HG03045 (cell line): ENCODE measurements at regions not wholly inside any gene's neighbourhood (a gene's known extent, or its start where the extent isn't known, plus 50 kb on each side); places are given as distances from the start of the nearest gene placed in this dataset.

ENCODE experiments used
- ATAC-seq: cut with Tn5 transposase; IDR thresholded peaks from one replicate; pipeline ENCODE4 v1.9.1; 2021; ENCODE audit warnings: mild to moderate bottlenecking, moderate library complexity; ENCODE audit not compliant: unreplicated experiment

DNA sequence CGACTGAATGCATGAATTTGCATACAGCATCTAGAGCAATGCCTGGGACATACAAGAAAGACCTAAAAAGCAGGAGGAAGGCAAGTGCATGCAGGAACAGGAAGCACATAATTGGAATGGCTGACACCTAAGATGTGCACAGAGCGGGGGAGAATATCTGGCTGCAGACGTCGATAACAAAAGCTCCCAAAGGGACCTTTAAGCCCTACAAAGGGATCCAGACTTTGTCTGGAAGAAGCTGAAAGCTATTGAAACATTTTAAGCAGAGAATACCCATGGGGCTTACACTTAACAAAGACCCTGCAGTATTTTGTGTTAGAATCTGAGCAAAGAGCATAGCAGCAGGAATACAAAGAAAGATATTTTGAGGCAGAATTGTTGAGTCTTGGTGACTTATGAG, 107.4 kb upstream of the CLDN10 start:
- ATAC-seq, result no peak

DNA sequence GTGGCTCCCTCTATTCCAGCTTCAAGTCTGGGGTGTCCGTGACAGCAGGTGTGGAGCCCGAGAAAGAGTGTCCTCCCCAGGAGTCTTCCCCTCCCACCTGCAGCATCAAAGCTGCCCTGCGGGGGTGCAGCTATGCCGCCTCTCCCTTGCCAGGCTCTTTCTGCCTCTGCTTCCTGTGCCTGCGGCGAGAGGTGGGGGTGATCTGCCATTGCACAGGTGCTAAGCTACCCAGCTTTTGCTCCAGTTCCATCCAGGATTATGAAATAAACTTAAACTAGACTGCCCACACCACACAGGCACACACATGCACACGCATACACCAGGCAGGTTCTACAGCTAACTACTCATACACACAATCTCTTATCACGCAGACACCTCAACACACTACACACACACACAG, 104.7 kb upstream of the CLDN10 start:
- no peak for ATAC-seq

DNA sequence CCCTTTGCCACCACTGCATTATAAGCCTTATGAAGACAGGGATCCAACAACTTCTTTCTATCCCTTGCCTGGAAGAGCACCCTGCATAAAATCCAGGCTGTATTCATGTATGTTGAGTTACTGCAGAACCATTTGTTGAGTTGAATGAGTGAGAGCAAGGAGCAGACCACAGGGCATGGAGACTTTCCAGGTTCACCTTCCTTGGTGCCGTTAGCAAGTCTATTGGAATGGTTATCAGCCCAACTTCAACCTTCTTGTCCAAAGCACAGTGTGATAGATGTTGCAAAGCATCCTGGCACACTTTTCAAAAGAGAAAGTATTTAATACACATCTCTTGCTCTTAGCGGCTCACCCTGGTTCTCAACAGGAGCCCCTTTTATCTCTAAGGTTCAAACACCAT, 100.9 kb upstream of the CLDN10 start:
- no peak for ATAC-seq

DNA sequence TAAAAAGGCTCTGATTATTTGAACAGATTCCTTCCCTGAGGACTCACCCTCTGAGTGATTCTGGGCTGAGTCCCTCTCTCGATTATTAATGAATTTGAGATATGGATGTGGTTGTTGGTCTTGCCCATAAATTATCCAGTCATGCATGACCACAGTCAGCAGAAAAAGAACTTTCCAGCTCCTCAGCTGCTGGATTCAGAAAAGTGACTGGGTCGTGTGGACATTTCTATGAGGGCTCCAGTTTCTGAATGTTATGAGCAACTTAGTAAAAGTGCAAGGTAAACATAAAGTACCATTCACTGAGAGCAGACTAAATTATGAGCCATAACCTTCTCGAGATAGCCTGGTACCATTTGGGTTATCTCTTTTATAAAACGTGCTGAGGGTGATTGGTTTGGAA, 100.1 kb upstream of the CLDN10 start:
- no peak for ATAC-seq

DNA sequence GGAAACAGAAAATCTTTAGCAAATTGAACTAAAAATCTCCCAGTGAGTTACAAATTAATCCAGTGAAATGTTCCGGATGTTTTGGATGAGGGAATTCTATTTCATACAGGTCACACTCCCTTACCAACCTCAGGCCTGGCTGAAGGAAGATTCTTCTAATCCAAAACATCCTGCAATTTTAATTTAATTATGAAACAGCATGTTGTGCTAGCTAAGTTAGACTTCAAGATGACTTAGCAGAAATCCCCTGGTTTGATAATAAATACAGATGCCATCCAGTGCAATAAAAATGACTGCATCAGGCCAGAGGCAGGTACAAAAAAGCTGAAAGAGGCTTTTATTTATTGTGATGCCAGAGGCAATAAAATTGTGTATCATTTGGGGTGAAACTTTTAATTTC, 96.7 kb upstream of the CLDN10 start:
- no peak for ATAC-seq

DNA sequence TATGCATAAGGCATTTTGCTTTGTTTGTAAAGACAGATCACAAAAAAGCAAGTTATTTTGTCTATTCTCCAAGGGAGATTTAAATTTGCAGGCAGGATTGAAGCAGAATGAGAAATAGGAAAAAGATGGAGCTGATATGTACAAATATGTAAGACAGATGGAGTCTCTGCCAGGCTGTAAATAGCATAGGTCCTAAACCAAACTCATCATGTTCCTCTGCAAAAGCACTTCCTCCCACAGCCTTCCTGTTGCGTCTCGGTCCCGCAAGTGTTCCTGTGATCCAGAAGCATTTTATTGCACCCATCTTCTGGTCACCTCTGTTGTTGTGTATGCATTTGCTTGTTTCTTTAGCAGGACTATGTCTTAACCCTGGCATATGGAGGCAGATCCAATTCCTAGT, 95.7 kb upstream of the CLDN10 start:
- ATAC-seq, result no peak

DNA sequence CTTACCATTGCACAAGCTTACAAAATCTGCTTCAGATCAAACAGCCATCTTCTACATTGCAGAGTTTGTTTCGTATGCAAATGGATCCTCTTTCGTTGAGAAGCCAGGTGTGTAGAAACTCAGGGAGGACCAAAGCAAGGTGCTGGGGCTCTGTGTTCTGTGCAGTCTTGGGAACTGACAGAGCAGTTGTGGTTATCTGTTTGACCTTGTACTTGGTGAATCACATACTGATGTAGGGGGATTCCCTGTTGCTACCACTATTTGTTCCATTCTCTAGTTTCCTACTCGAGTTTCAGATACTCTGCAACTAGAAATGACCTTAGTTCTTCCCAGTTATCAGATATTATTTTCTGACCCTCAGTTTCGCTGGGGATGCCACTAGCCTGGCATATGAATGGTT, 95.2 kb upstream of the CLDN10 start:
- ATAC-seq, result peak; percentile 100

DNA sequence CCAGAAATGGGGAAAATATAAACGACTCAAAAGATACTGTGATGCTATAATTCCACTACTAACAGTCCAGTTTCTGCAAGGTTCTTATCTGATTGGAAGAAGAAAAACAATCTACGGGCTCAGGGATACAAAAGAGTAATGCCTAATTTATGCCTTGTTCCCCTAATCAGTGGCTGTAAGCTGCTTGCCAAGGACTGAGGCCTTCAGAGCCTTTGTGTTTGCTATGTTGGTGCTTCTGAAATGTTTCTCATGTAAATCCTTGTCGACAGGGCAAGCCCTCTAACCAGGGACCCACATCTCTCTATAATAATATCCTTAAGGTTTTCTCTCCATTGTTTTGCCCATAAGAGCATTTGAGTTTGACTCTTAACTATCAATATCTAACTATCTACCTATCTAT, 89.7 kb upstream of the CLDN10 start:
- no peak for ATAC-seq

DNA sequence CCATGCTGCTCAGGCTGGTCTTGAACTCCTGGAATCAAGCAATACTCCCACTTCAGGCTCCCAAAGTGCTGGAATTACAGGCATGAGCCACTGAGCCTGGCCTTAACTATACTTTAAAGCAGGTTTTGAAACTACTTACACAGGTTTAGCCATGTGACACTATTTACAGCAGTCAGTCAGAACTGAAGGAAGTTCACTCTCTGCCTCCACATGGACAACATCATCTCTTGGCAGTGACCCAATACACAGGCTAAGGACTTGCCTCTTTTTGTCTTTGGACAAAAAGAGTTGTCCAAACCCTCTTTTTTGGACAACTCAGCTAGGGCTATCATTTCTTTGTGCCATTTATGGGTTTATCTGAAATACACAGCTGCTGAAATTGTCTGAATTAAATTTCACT, 89.0 kb upstream of the CLDN10 start:
- no peak for ATAC-seq

DNA sequence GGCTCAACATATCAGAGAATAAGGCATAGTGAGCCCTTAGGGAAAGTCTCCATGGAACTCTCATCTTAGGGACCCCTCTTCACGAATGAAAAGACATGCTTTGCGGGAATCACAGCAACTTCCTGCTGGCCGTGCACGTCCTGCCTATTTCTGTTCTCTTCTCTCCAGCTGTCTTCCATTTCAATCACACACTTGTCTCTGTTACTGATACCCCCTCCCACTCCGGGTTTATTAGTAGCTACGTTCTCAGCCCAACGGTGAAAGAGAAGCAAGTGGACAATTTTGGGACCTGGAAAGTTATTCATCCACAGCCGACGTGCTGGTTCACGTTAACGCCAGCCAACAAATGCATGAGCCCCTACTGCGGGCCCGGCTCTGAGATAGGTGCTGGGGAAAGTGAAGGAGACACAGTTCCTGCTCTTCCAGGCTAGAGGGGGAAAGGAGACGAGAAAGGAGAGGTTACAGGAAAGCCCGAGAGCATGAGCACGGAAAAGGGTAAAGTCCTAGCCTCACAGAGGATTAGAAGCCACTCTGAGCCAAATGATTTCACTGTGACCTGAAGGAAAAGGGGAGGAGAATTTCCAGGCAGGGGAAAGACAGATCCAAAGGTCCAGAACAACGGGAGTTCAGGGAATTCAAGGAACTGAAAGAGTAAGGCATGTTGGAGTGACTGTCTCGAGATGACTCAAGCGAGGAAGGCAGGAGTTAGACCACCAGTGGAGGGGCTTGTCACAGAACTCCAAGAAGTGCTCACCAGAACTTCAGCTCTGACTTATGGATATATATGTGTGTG, 81.8 kb upstream of the CLDN10 start:
- ATAC-seq, result no peak

DNA sequence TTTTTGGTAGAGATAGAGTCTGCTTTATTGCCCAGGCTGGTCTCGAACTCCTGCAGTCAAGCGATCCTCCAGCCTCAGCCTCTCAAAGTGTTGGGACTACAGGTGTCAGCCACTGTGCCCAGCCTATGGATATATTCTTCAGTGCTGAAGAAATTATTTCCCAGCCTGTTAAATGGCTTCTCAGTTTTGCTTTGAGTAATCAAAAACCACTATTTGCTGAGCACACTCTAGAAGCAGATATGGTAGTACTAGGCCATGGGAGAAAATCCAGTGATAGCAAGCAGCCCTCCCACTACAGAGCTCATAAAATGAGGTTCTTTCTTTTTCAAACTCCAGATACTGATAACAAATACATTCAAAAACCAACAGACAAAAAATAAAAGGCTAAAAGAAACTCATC, 80.6 kb upstream of the CLDN10 start:
- no peak for ATAC-seq

DNA sequence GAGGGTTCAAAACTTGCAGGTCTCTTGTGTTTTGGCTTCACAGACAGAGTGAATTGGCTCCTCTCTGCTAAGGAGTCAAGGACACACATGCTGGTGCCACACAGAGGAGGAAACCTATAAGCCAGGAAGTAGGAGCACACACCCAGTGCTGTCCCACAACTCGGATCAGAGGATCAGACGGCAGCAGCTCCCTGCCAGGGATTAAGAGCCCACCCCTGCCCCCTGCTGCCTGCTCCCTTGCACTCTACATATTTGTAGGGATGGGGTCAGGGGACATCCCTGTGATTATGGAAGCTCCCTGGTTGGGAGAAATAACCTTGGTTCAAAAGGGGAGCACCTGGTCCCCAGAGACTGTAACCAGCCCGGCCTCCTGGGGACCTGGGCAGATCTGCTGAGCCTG, 77.5 kb upstream of the CLDN10 start:
- ATAC-seq, result no peak

DNA sequence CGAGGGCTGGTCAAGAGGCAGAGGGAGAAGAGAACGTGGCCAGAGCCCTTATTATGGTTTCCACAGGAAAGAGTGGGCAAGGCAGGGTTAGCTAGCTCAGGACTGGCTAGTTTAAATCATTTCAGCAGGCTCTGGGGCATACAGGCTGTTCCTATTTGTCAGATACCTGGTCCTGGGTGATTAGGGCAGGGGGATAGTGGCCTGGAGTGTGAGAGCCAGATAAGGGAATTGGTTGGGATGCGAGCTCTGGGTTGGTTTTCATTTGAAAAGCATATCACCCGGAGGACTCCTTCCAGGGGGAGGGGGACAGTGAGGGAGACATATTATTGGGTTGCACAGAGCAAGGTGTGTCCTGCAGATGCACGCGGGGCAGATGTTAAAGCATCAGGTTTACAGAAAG, 75.3 kb upstream of the CLDN10 start:
- no peak for ATAC-seq

DNA sequence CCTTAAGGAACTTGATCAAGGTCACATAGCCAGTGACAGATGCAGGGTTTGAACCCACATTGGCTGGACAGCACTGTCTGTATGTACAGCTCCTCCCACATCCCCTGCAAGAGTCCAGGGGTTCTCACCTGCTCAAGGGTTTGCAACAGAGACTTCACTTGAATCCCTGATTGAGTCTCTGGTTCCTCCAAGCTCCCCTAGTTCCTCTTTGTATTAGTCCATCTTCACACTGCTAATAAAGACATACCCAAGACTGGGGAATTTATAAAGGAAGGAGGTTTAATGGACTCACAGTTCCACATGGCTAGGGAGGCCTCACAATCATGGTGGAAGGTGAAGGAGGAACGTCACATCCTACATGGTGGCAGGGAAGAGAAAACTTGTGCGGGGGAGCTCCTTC, 72.8 kb upstream of the CLDN10 start:
- no peak for ATAC-seq

DNA sequence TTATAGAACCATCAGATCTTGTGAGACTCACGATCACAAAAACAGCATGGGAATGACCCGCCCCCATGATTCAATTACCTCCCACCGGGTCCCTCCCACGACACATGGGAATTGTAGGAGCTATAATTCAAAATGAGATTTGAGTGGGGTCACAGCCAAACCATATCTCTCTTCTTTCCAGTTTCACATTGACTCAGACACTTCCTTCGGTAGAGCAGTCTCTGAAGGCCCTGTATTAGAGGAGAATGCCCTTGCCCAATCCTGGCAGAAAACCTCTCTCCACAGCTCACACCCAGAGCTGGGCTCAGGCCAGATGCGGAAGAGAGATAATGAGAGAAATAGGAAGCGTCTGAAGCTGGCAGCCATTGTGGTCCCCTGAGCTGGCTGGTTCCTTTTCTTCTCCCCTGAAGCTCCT, 72.4 kb upstream of the CLDN10 start:
- peak; percentile 50 for ATAC-seq

DNA sequence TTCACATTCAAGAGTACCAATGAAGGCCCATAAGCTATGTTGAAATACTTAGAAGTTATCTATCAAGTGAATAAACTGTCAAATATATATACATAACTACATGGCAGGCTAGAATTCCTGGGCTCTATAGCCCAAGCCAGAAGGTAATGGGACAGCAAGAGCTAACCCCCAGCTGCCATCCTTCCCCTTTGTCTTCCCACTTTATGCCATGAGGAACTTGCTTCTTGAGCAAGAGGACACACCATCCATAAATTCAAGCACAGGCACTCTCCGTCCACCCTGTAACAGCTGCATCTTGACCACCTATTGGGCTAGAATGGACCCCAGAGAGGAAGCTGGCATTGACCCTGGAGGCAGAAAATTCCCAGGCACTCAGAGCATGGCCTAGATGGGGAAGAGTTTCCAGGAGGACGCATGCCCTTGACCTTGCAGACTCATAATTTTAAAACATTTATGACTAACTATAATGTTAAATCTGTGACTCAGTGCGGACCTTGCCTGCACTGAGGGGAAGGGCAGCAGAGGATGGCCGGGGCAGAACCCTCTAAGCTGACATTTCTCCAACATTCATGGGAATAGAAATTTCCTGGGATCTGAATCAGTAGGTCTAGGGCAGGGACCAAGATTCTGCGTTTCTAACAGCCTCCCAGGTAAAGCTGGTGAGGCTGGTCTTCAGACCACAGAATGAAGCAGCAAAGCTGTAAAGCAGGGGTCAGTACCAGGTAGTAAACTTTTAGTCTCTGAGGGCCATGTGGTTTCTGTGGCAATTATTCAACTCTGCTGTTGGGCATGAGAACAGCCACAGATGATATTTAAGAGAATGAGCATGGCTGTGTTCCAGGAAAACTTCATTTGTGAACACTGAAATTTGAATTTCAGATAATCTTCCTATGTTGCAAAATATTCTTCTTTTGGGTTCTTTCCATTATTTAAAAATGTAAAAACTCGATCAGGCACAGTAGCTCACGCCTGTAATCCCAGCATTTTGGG, 71.4 kb upstream of the CLDN10 start:
- no peak for ATAC-seq

DNA sequence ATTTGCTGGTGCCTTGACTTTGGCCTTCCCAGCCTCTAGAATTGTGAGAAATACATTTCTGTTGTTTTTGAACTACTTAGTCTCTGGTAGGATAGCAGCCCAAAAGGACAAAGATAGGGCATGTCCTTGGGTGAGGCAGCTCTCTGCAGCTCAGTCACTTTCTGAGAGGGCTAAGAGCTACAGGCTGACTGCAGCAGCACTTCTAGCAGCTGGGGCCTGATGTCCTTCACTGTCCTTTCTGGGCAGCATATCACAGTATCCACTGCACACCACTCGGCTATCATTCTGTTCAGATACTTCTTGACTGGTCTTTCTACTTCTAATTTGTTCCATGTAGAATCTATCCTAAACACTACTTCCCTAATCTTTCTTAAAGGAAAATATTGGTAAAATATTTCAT, 68.5 kb upstream of the CLDN10 start:
- no peak for ATAC-seq

DNA sequence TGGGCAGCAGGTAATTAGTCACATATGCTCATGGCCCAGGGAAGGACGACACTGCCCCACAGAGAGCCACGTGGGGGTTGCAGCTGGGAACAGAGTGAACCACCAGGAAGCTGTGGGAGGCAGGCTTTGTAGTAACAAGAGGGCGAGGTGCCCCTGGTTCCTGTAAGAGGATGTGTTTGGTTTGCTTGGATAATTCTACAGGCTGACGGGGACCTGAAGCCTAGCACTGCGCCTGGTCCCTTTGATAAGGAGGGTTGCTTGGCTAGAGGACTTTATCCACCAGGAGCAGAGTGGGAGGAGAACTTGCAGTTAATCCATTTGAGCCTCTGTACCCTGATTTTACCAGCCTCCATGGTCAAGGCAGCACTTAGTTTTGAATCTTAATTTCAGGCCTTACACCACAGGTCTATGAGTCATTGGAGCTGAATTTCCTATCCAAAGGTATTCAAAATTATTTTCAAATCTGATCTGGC, 67.4 kb upstream of the CLDN10 start:
- ATAC-seq, result no peak

DNA sequence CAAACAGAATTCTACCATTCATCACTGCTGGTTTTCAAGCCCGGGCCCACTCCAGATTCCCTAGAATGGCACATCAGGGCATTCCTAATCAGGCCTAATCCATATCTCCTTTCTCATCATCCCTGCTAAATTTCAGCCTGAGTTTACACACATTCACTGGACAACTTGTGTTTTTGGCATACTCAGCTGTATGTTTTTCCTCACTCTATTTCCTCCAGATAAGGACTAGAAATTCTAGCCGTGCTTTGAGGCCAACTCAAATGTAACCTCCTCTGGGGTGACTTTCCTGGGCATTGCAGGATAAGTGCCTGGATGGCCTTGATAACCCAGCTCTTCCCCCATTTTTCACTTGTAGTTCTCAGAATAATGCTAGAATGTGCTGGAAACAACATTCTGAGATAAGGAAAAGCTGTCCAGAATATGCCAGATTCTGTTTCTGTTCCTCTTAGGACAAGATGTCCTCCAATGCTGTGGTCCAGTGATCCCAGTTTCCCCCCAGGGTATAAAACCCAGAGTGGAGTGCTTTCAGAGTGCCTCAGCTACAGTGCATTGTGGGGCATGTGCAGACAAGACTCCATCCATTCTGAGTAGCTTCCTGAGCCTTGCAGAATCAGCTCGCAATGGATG, 66.9 kb upstream of the CLDN10 start:
- no peak for ATAC-seq

DNA sequence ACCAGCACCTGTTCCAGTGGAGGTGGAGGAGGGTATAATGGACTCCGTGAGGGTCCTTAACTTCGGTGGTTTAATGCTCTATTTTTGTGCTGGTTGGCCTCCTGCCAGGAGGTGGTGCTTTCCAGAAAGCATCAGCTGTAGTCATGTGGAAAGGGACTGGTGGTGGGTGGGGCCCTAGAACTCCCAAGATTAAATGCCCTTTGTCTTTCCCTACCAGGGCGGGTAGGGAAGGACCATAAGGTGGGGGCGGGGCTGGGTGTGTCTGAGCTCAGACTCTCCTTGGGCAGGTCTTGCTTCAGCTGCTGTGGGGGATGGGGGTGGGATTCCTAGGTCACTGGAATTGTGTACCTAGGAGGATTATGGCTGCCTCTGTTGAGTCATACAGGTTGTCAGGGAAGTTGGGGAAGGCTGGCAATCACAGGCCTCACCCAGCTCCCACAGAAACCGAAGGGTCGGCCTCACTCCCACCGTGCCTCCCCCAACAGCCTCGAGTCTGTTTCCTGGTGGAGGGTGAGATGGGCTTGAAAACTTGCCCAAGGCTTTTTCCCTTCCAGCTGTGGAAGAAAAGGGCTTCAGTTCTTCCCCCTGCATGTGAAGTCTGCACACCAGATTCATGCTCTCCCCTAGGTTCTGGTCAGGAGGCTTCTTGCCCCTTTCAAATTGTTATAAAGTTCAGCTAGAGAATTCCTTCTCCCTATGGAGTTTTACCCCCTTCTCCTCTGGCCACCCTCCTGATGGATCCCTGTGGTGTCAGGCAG, 60.3 kb upstream of the CLDN10 start:
- ATAC-seq, result no peak
